ENCODE measurements at regions not wholly inside any gene's neighbourhood (a gene's known extent, or its start where the extent isn't known, plus 50 kb on each side); places are given as distances from the start of the nearest gene placed in this dataset.

GRCh38 chr18:24538414-24539264, 78.2 kb downstream of the HRH4 start:
- TF ChIP-seq CTCF (conservative IDR thresholded peaks at IDR 0.05; ENCODE audit: low read depth, low read length) = no peak
- H3K4me3 ChIP-seq (ENCODE audit: low read length) = no peak overlapping the region
- no peak for DNase-seq (ENCODE audit: low read depth)

DNA sequence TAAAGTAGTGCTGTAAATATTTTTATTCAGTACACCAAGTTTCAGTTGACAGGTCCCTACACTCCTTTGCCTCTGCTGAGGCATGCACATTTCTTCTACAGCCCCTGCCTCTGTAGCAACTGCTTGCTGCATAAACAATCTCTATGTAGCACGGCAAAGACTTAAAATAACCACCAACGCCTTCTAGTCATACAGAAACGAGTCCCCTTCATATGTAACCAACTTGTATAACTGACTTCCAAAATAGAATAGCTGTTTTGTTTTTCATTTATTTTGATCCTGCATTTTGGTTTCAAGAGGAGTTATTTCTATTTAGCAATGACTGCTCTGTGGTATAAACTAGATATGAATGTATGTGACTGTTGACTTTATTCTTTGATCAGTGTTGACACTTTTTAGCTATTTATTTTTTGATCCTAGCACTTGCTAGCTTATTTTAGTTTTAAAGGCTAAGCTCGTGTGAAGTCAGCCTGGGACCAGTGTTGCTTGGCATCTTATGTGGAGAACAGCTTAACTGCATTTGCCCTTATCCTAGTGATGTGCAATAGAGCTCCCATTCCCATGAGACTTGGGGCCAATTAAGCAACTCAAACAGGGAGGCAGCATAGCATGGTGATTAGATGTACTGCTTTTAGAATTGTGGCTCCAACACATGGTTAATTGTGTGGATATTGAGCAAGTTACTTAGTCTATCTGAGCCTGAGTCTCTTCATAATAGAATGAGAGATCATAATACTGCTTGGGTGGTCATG, 79.6 kb downstream of the HRH4 start:
- DNase-seq (ENCODE audit: low read depth) = no peak

DNA sequence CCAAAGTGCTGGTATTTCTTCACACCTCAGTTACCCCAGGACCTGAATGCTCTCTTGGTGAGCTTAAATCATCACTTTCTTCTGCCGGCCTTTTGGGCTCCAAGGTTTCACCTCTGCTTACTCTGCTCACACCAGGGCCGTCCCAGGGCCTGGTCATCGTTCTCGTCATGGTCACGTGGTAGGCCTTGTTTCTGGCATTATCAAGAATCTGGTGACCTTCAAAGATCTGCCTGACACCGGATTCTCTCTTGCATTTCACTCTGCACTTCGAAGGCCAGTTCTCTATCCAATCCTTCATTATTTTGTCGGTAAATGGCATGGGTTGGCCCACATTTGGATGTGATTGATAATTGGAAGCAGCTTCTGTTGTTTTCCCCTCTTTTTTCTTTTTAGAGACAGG, 80.5 kb downstream of the HRH4 start:
- TF ChIP-seq CTCF (conservative IDR thresholded peaks at IDR 0.05; ENCODE audit: low read depth, low read length) = no peak
- DNase-seq (ENCODE audit: low read depth) = no peak
- H3K4me3 ChIP-seq (ENCODE audit: low read length) = no peak overlapping the region

More for the DNA sequence above, 79.6 kb downstream of the HRH4 start:
- no peak overlapping the region for H3K4me3 ChIP-seq (ENCODE audit: low read length)
- no peak for TF ChIP-seq CTCF (conservative IDR thresholded peaks at IDR 0.05; ENCODE audit: low read depth, low read length)

GRCh38 chr18:24543086-24543794, 82.8 kb downstream of the HRH4 start:
- TF ChIP-seq CTCF (conservative IDR thresholded peaks at IDR 0.05; ENCODE audit: low read depth, low read length) = no peak
- H3K4me3 ChIP-seq (ENCODE audit: low read length) = no peak overlapping the region
- DNase-seq (ENCODE audit: low read depth) = no peak

DNA sequence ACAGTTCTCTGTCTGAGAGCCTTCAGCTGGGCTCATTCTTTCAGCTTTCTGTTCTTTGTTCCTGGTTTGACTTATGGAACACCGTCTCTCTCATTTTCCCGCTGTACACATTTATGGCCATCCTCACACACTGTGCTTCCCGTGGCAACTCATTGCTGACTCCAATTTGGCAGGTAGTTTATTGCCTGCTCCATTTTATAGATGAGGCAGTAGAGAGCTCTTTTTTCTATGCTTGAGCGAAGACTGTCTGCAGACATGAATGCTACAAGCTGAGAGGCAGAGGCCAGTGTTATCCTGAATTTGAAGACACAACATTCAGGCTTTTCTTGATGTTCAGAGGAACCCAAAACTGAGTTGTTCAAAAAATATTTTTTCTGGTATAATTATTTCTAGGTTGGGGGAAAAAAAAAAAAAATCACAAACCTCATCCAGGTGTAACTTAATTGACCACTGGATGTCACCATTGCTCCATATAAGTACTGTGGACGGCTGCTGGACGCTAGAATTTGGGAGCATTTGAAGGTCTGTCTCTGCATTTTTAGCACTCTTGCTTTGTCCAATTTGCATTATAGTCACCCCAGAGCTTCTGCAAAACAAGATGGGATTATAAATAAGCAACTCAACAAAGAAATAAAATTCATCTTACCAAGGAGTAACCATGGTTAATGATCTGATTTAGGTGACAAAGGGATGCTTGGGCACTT, 83.5 kb downstream of the HRH4 start:
- H3K4me3 ChIP-seq (ENCODE audit: low read length) = no peak overlapping the region
- DNase-seq (ENCODE audit: low read depth) = no peak
- TF ChIP-seq CTCF (conservative IDR thresholded peaks at IDR 0.05; ENCODE audit: low read depth, low read length) = peak; percentile 58

DNA sequence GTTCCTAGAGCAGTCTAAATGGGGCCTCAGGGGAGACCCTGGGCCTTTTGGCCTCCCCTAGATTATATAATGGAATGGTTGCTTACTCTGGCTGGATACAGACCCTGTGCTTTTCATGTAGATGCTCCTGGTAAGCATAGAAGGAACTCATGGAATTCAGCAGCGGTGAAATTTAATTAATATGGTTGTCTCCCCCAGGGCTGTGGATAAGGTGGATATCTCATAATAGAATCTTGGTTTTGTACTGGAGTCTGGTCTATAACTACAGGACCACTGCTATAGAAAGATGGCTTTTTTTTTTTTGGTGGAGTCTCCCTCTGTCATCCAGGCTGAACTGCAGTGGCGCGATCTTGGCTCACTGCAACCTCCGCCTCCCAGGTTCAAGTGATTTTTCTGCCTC, 84.5 kb downstream of the HRH4 start:
- TF ChIP-seq CTCF (conservative IDR thresholded peaks at IDR 0.05; ENCODE audit: low read depth, low read length) = no peak
- no peak for DNase-seq (ENCODE audit: low read depth)
- H3K4me3 ChIP-seq (ENCODE audit: low read length) = no peak overlapping the region

Measured in retinal pigment epithelial cell (primary cell).